ENCODE measurements at regions not wholly inside any gene's neighbourhood (a gene's known extent, or its start where the extent isn't known, plus 50 kb on each side); places are given as distances from the start of the nearest gene placed in this dataset.
"Not testable (repeated sequence)": the region's sequence is repeated elsewhere in the genome, so short reads cannot be mapped to it uniquely, and the experiment has no call there.

DNA sequence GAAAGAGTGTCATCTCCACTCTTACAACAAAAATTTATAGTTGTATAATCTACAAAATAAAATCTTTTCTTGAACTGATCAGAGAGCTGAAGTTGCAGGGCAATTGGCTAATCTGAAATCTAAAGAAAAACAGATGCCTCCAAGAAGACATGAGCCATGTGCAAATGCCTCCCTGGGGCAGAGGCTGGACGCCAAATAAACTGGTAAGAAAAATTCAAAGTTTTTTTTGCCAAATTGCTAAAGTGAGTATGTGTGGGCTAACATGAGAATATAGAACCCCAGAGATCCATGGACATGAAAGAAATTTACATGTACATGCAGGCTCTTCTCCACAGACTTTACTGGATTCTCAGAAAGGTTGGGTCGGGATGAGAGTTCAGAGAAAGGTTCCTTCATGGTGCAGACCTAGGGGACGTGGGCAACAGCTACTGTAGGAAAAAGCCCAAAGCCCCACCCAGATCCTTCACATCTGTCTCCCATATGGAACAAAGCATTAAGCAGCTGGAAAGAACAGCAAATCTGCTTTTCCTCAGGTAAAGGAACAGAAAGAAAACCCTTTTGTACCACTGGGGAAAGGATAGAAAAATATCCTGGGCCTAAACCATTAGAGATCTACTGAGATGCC, 90.5 kb upstream of the SIRPG start (continued):
- TF ChIP-seq ZNF318 (CRISPR knock-in tag; IDR thresholded peaks at IDR 0.05), result no peak
- no peak for TF ChIP-seq ZNF124 (CRISPR knock-in tag; IDR thresholded peaks at IDR 0.05)
- TF ChIP-seq KDM2A (CRISPR knock-in tag; IDR thresholded peaks at IDR 0.05; ENCODE audit: borderline replicate concordance, low read depth), result no peak
- TF ChIP-seq SP2 (CRISPR knock-in tag; IDR thresholded peaks at IDR 0.05), result no peak
- no peak for TF ChIP-seq PCBP2 (optimal IDR thresholded peaks at IDR 0.05; ENCODE audit: low read depth, low read length, poor library complexity, severe bottlenecking)
- TF ChIP-seq ZNF616 (CRISPR knock-in tag; IDR thresholded peaks at IDR 0.05; ENCODE audit: low read depth), result no peak
- no peak for TF ChIP-seq HOXA7 (CRISPR knock-in tag; IDR thresholded peaks at IDR 0.05)
- TF ChIP-seq KAT8 (CRISPR knock-in tag; IDR thresholded peaks at IDR 0.05), result no peak
- TF ChIP-seq ZNF788 (CRISPR knock-in tag; IDR thresholded peaks at IDR 0.05; ENCODE audit: borderline replicate concordance), result no peak

DNA sequence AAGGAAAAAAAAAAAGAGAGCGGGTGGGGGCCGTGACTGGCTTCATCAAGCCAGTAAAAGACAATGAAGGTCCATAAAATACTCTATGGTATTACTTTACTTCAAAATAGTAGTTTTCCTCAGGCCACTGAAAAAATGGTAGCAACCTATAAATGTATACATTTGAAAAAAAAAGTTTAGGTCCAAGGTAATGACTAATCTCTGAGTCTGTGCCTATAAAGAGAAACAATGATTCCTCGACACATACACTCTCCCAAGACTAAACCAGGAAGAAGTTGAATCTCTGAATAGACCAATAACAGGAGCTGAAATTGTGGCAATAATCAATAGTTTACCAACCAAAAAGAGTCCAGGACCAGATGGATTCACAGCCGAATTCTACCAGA, 84.5 kb upstream of the SIRPG start:
- ATAC-seq; intact Hi-C loops (cut with micrococcal nuclease; ENCODE audit: unreplicated experiment); H3K4me3 ChIP-seq (replicated peaks in 1 of 3; ENCODE audit: insufficient read depth in 1 of 3, low read depth in 2 of 3, low read length in 3 of 3); H2AFZ ChIP-seq (ENCODE audit: low read length); H3K9me3 ChIP-seq (ENCODE audit: low read length); in situ Hi-C loops (cut with HindIII; ENCODE audit: extremely low pct_ligation_motif_present, low pct_unique_long_range_greater_than_20kb); H3K27me3 ChIP-seq (ENCODE audit: control insufficient read depth in 1 of 2, insufficient read depth in 2 of 2, low read length in 2 of 2); FAIRE-seq; DNase-seq (ENCODE audit: low spot score); H3K27ac ChIP-seq (ENCODE audit: extremely low read length, insufficient read depth, low read length); CTCF ChIA-PET (ENCODE audit: low intra/inter-chr PET ratio, low total read pairs); H3K4me2 ChIP-seq (ENCODE audit: low read depth, low read length); H3K79me2 ChIP-seq (ENCODE audit: insufficient read depth, low read length); BruUV-seq (replicated peaks); H3K4me1 ChIP-seq (ENCODE audit: insufficient read depth, low read length); H4K20me1 ChIP-seq (ENCODE audit: insufficient read depth, low read length); H3K9ac ChIP-seq (ENCODE audit: insufficient read depth, low read depth, low read length); POLR2A ChIA-PET; H3K36me3 ChIP-seq (replicated peaks in 1 of 2; ENCODE audit: control insufficient read depth in 1 of 2, insufficient read depth in 2 of 2, low read length in 2 of 2): not testable (repeated sequence)
- 8% methylated on average over 3 of the region's 4 CpGs for WGBS (ENCODE audit: low lambda C conversion rate)

All from HepG2 (cell line).